ENCODE measurements at regions not wholly inside any gene's neighbourhood (a gene's known extent, or its start where the extent isn't known, plus 50 kb on each side); places are given as distances from the start of the nearest gene placed in this dataset.
A peak's percentile ranks its signal among the peaks of the same experiment; 100 is the strongest.

- no peaks in the 10 kb centered on the region for H3K36me3 Mint-ChIP-seq (ENCODE audit: low read depth)
- no peaks in the 10 kb centered on the region for H3K4me1 Mint-ChIP-seq
- no peak for ATAC-seq (replicated peaks)
- no peak overlapping the region for H3K4me3 Mint-ChIP-seq
- H3K27me3 Mint-ChIP-seq, result no peaks in the 10 kb centered on the region
- no peaks in the 10 kb centered on the region for H3K9me3 Mint-ChIP-seq
- no peak overlapping the region for H3K27ac Mint-ChIP-seq
Measured at GRCh38 chrX:40209951-40210617, 112.3 kb upstream of the BCOR start.

- H3K36me3 Mint-ChIP-seq (ENCODE audit: low read depth), result no peaks in the 10 kb centered on the region
- peak; percentile 85 for ATAC-seq (replicated peaks)
- H3K27ac Mint-ChIP-seq, result no peak overlapping the region
- H3K9me3 Mint-ChIP-seq, result no peaks in the 10 kb centered on the region
- H3K4me1 Mint-ChIP-seq, result no peaks in the 10 kb centered on the region
- H3K27me3 Mint-ChIP-seq, result no peaks in the 10 kb centered on the region
- H3K4me3 Mint-ChIP-seq, result no peak overlapping the region
Measured at GRCh38 chrX:40207626-40208025, 109.9 kb upstream of the BCOR start.

- no peaks in the 10 kb centered on the region for H3K4me1 Mint-ChIP-seq
- no peaks in the 10 kb centered on the region for H3K36me3 Mint-ChIP-seq (ENCODE audit: low read depth)
- no peak for ATAC-seq (replicated peaks)
- H3K27me3 Mint-ChIP-seq, result no peaks in the 10 kb centered on the region
- no peaks in the 10 kb centered on the region for H3K9me3 Mint-ChIP-seq
- H3K27ac Mint-ChIP-seq, result no peak overlapping the region
- H3K4me3 Mint-ChIP-seq, result no peak overlapping the region
Measured at GRCh38 chrX:40205471-40205870, 107.7 kb upstream of the BCOR start.

- ATAC-seq (replicated peaks), result no peak
- Mint-ChIP-seq H3K4me3 (no peak overlapping the region), H3K27me3 (no peaks in the 10 kb centered on the region), H3K27ac (no peak overlapping the region), H3K36me3 (ENCODE audit: low read depth) (no peaks in the 10 kb centered on the region), H3K9me3 (no peaks in the 10 kb centered on the region), H3K4me1 (no peaks in the 10 kb centered on the region)
Measured at GRCh38 chrX:40202456-40202855, 104.7 kb upstream of the BCOR start.

- Mint-ChIP-seq H3K36me3 (ENCODE audit: low read depth) (no peaks in the 10 kb centered on the region), H3K4me1 (no peaks in the 10 kb centered on the region), H3K27ac (no peak overlapping the region), H3K9me3 (no peaks in the 10 kb centered on the region), H3K4me3 (no peak overlapping the region), H3K27me3 (no peaks in the 10 kb centered on the region)
- ATAC-seq (replicated peaks), result peak; percentile 85
Measured at GRCh38 chrX:40201329-40201885, 103.6 kb upstream of the BCOR start.

- no peaks in the 10 kb centered on the region for H3K9me3 Mint-ChIP-seq
- ATAC-seq (replicated peaks), result no peak
- no peaks in the 10 kb centered on the region for H3K27me3 Mint-ChIP-seq
- no peak overlapping the region for H3K4me3 Mint-ChIP-seq
- no peak overlapping the region for H3K27ac Mint-ChIP-seq
- H3K36me3 Mint-ChIP-seq (ENCODE audit: low read depth), result no peaks in the 10 kb centered on the region
- H3K4me1 Mint-ChIP-seq, result no peaks in the 10 kb centered on the region
Measured at GRCh38 chrX:40199704-40200103, 101.9 kb upstream of the BCOR start.

GRCh38 chrX:40197071-40197470, 99.3 kb upstream of the BCOR start:
- no peaks in the 10 kb centered on the region for H3K4me1 Mint-ChIP-seq
- no peak overlapping the region for H3K27ac Mint-ChIP-seq
- no peaks in the 10 kb centered on the region for H3K36me3 Mint-ChIP-seq (ENCODE audit: low read depth)
- H3K9me3 Mint-ChIP-seq, result no peaks in the 10 kb centered on the region
- H3K4me3 Mint-ChIP-seq, result no peak overlapping the region
- H3K27me3 Mint-ChIP-seq, result no peaks in the 10 kb centered on the region
- ATAC-seq (replicated peaks), result no peak

GRCh38 chrX:40195368-40195767, 97.6 kb upstream of the BCOR start:
- H3K27me3 Mint-ChIP-seq, result no peaks in the 10 kb centered on the region
- no peak for ATAC-seq (replicated peaks)
- H3K36me3 Mint-ChIP-seq (ENCODE audit: low read depth), result no peaks in the 10 kb centered on the region
- no peak overlapping the region for H3K27ac Mint-ChIP-seq
- no peaks in the 10 kb centered on the region for H3K9me3 Mint-ChIP-seq
- H3K4me3 Mint-ChIP-seq, result no peak overlapping the region
- no peaks in the 10 kb centered on the region for H3K4me1 Mint-ChIP-seq

- Mint-ChIP-seq H3K4me1 (peaks cover 4% of the 10 kb centered on the region), H3K9me3 (no peaks in the 10 kb centered on the region), H3K27me3 (no peaks in the 10 kb centered on the region), H3K4me3 (no peak overlapping the region), H3K36me3 (ENCODE audit: low read depth) (no peaks in the 10 kb centered on the region), H3K27ac (no peak overlapping the region)
- no peak for ATAC-seq (replicated peaks)
Measured at GRCh38 chrX:40192196-40192595, 94.4 kb upstream of the BCOR start.

- H3K27me3 Mint-ChIP-seq, result no peaks in the 10 kb centered on the region
- no peak for ATAC-seq (replicated peaks)
- H3K4me1 Mint-ChIP-seq, result peaks cover 4% of the 10 kb centered on the region
- no peaks in the 10 kb centered on the region for H3K9me3 Mint-ChIP-seq
- no peaks in the 10 kb centered on the region for H3K36me3 Mint-ChIP-seq (ENCODE audit: low read depth)
- H3K4me3 Mint-ChIP-seq, result peak overlapping the region; percentile 37
- H3K27ac Mint-ChIP-seq, result no peak overlapping the region
Measured at GRCh38 chrX:40189637-40190036, 91.9 kb upstream of the BCOR start.

GRCh38 chrX:40188573-40189417, 91.0 kb upstream of the BCOR start:
- no peaks in the 10 kb centered on the region for H3K36me3 Mint-ChIP-seq (ENCODE audit: low read depth)
- no peaks in the 10 kb centered on the region for H3K27me3 Mint-ChIP-seq
- H3K9me3 Mint-ChIP-seq, result no peaks in the 10 kb centered on the region
- ATAC-seq (replicated peaks), result peak; percentile 12
- H3K27ac Mint-ChIP-seq, result no peak overlapping the region
- H3K4me3 Mint-ChIP-seq, result peak overlapping the region; percentile 37
- H3K4me1 Mint-ChIP-seq, result peaks cover 4% of the 10 kb centered on the region

- Mint-ChIP-seq H3K4me3 (no peak overlapping the region), H3K27ac (no peak overlapping the region), H3K9me3 (no peaks in the 10 kb centered on the region), H3K36me3 (ENCODE audit: low read depth) (no peaks in the 10 kb centered on the region), H3K4me1 (peaks cover 4% of the 10 kb centered on the region), H3K27me3 (no peaks in the 10 kb centered on the region)
- ATAC-seq (replicated peaks), result no peak
Measured at GRCh38 chrX:40184968-40185367, 87.2 kb upstream of the BCOR start.

- H3K4me1 Mint-ChIP-seq, result no peaks in the 10 kb centered on the region
- no peaks in the 10 kb centered on the region for H3K9me3 Mint-ChIP-seq
- no peak for ATAC-seq (replicated peaks)
- no peak overlapping the region for H3K4me3 Mint-ChIP-seq
- H3K27ac Mint-ChIP-seq, result no peak overlapping the region
- no peaks in the 10 kb centered on the region for H3K36me3 Mint-ChIP-seq (ENCODE audit: low read depth)
- H3K27me3 Mint-ChIP-seq, result no peaks in the 10 kb centered on the region
Measured at GRCh38 chrX:40182615-40183014, 84.9 kb upstream of the BCOR start.

GRCh38 chrX:40182095-40182494, 84.3 kb upstream of the BCOR start:
- Mint-ChIP-seq H3K27ac (no peak overlapping the region), H3K4me3 (no peak overlapping the region), H3K27me3 (no peaks in the 10 kb centered on the region), H3K9me3 (no peaks in the 10 kb centered on the region), H3K36me3 (ENCODE audit: low read depth) (no peaks in the 10 kb centered on the region), H3K4me1 (peaks cover 3% of the 10 kb centered on the region)
- no peak for ATAC-seq (replicated peaks)

GRCh38 chrX:40179283-40179682, 81.5 kb upstream of the BCOR start:
- H3K27me3 Mint-ChIP-seq, result no peaks in the 10 kb centered on the region
- ATAC-seq (replicated peaks), result no peak
- H3K4me3 Mint-ChIP-seq, result no peak overlapping the region
- peaks cover 11% of the 10 kb centered on the region for H3K36me3 Mint-ChIP-seq (ENCODE audit: low read depth)
- H3K9me3 Mint-ChIP-seq, result no peaks in the 10 kb centered on the region
- H3K27ac Mint-ChIP-seq, result no peak overlapping the region
- H3K4me1 Mint-ChIP-seq, result peaks cover 4% of the 10 kb centered on the region

Measured in activated T-helper 17 cell treated with anti-CD3 and anti-CD28 coated beads, Interleukin-2, amount 50 U/mL, for 72 hours (primary cell).